SK-N-SH (cell line): ENCODE measurements at regions not wholly inside any gene's neighbourhood (a gene's known extent, or its start where the extent isn't known, plus 50 kb on each side); places are given as distances from the start of the nearest gene placed in this dataset.

Experiments used
- CTCF ChIA-PET: fragments of 300-600, 350-600 bp; formaldehyde crosslinking; extraction: SDS; loops from one replicate; lab custom pipeline; 2021; lab: Yijun Ruan, JAX
- POLR2A ChIA-PET: fragments of 350-600 bp; sonication (Branson Sonifier 250); formaldehyde crosslinking; extraction: SDS; loops from one replicate; lab custom pipeline; 2020; ENCODE audit warnings: antibody characterized with exemption, inconsistent platforms; lab: Yijun Ruan, JAX
- DNase-seq: peaks from one replicate; pipeline ENCODE4 v3.0.0; 2012
- H2AFZ ChIP-seq: fragments of 200-600 bp; sonication (generic); 2 replicates; pipeline ENCODE4 v1.8.1; 2016; ENCODE audit warnings: antibody characterized with exemption, mild to moderate bottlenecking, low read depth
- H3F3A ChIP-seq: fragments of 200-600 bp; sonication (generic); replicated peaks from 2 replicates; pipeline ENCODE3; 2016; ENCODE audit warnings: antibody characterized with exemption, mild to moderate bottlenecking; ENCODE audit not compliant: insufficient read depth
- H3K27ac ChIP-seq, 2 experiments: fragments of 200-500 bp in 1 of 2; fragments of 200-600 bp in 1 of 2; sonication (Bioruptor generic) in 1 of 2; sonication (generic), shearing (Covaris generic) in 1 of 2; 2 replicates each; pipeline versions ENCODE4 v1.5.1 to v1.6.1; 2014 to 2016; ENCODE audit warnings: low read depth in 2 of 2, inconsistent platforms in 1 of 2, low read length in 1 of 2, mild to moderate bottlenecking in 1 of 2, mixed read lengths in 1 of 2
- H3K27me3 ChIP-seq: fragments of 200-600 bp; sonication (generic), shearing (Covaris generic); 2 replicates; pipeline ENCODE4 v1.6.1; 2016; ENCODE audit warnings: mixed run types; ENCODE audit not compliant: insufficient read depth
- H3K36me3 ChIP-seq, 2 experiments: fragments of 200-500 bp in 1 of 2; fragments of 200-600 bp in 1 of 2; sonication (Bioruptor generic) in 1 of 2; sonication (generic) in 1 of 2; replicated peaks in 1 of 2; 2 replicates each; pipeline versions ENCODE3 to v1.5.1; 2014 to 2016; ENCODE audit warnings: low read length in 1 of 2, mild to moderate bottlenecking in 1 of 2; ENCODE audit not compliant: insufficient read depth in 2 of 2, control insufficient read depth in 1 of 2
- H3K4me1 ChIP-seq, 2 experiments: fragments of 200-500 bp in 1 of 2; fragments of 200-600 bp in 1 of 2; sonication (Bioruptor generic) in 1 of 2; sonication (generic), shearing (Covaris generic) in 1 of 2; 2 replicates each; pipeline versions ENCODE4 v1.5.1 to v1.6.1; 2014 to 2016; ENCODE audit warnings: low read depth in 1 of 2, low read length in 1 of 2, mixed run types in 1 of 2; ENCODE audit not compliant: insufficient read depth in 2 of 2, control insufficient read depth in 1 of 2
- H3K4me2 ChIP-seq: fragments of 200-600 bp; sonication (generic), shearing (Covaris generic); 2 replicates; pipeline ENCODE4 v1.6.1; 2017; ENCODE audit warnings: mixed run types
- H3K4me3 ChIP-seq, 2 experiments: fragments of 200-500 bp in 1 of 2; fragments of 200-600 bp in 1 of 2; sonication (Bioruptor generic) in 1 of 2; sonication (generic), shearing (Covaris generic) in 1 of 2; 2 replicates each; pipeline versions ENCODE4 v1.5.1 to v1.8.1; 2014 to 2016; ENCODE audit warnings: low read depth in 2 of 2, inconsistent platforms in 1 of 2, low read length in 1 of 2, mild to moderate bottlenecking in 1 of 2, mixed read lengths in 1 of 2, moderate library complexity in 1 of 2
- H3K79me2 ChIP-seq: fragments of 200-600 bp; sonication (generic); 2 replicates; pipeline ENCODE4 v1.8.1; 2017; ENCODE audit warnings: mild to moderate bottlenecking; ENCODE audit not compliant: insufficient read depth
- H3K9ac ChIP-seq: fragments of 200-600 bp; sonication (generic); 2 replicates; pipeline ENCODE4 v1.6.1; 2017; ENCODE audit warnings: mixed run types
- H3K9me2 ChIP-seq: fragments of 200-600 bp; sonication (generic); 2 replicates; pipeline ENCODE4 v1.6.1; 2017; ENCODE audit warnings: mixed run types
- H3K9me3 ChIP-seq: fragments of 200-600 bp; sonication (generic); 2 replicates; pipeline ENCODE4 v1.6.1; 2017; ENCODE audit warnings: mixed run types, mild to moderate bottlenecking, moderate library complexity
- H4K20me1 ChIP-seq: fragments of 200-600 bp; sonication (generic); 2 replicates; pipeline ENCODE4 v1.6.1; 2017; ENCODE audit warnings: mild to moderate bottlenecking, mixed run types; ENCODE audit not compliant: insufficient read depth
- CTCF ChIP-seq: fragments of 200-600 bp; sonication (generic); IDR thresholded peaks from 2 replicates; pipeline ENCODE4 v1.6.1; 2017; ENCODE audit warnings: antibody characterized with exemption, mild to moderate bottlenecking, moderate library complexity
- EP300 ChIP-seq, 2 experiments: IDR thresholded peaks; 2 replicates each; pipeline versions ENCODE4 v1.4.0 to v1.6.1; 2012; ENCODE audit warnings: borderline replicate concordance in 1 of 2, low read depth in 1 of 2, low read length in 1 of 2
- EZH2phosphoT487 ChIP-seq: fragments of 200-600 bp; sonication (generic); IDR thresholded peaks from 2 replicates; pipeline ENCODE4 v1.6.1; 2017; ENCODE audit warnings: low read depth, mixed run types, mild to moderate bottlenecking, antibody characterized with exemption, moderate library complexity, borderline replicate concordance
- GABPA ChIP-seq: IDR thresholded peaks from 2 replicates; pipeline ENCODE4 v1.4.0; 2012; ENCODE audit warnings: low read depth, mild to moderate bottlenecking
- JUND ChIP-seq: IDR thresholded peaks from 2 replicates; pipeline ENCODE4 v1.4.0; 2012
- MEF2A ChIP-seq: IDR thresholded peaks from 2 replicates; pipeline ENCODE4 v1.4.0; 2012; ENCODE audit warnings: low read depth, borderline replicate concordance
- POLR2AphosphoS5 ChIP-seq: IDR thresholded peaks from 2 replicates; pipeline ENCODE4 v1.6.1; 2012; ENCODE audit warnings: low read depth, low read length
- RAD21 ChIP-seq: IDR thresholded peaks from 2 replicates; pipeline ENCODE4 v1.6.1; 2012; ENCODE audit warnings: mild to moderate bottlenecking, low read length
- RXRA ChIP-seq: IDR thresholded peaks from 2 replicates; pipeline ENCODE4 v1.4.0; 2012; ENCODE audit warnings: low read depth, mild to moderate bottlenecking, borderline replicate concordance
- SIN3A ChIP-seq: IDR thresholded peaks from 2 replicates; pipeline ENCODE4 v1.6.1; 2012; ENCODE audit warnings: low read depth, mild to moderate bottlenecking, low read length, moderate library complexity, borderline replicate concordance
- SMC3 ChIP-seq: IDR thresholded peaks from 2 replicates; pipeline ENCODE4 v1.6.1; 2012; ENCODE audit warnings: low read depth, low read length, improper control_type of control experiment
- USF1 ChIP-seq: IDR thresholded peaks from 2 replicates; pipeline ENCODE4 v1.4.0; 2012; ENCODE audit warnings: low read depth, borderline replicate concordance
- USF2 ChIP-seq: fragments of 150-350 bp; IDR thresholded peaks from 2 replicates; pipeline ENCODE4 v1.6.1; 2017; ENCODE audit warnings: antibody characterized with exemption, low read length, low read depth, borderline replicate concordance
- YY1 ChIP-seq: IDR thresholded peaks from 2 replicates; pipeline ENCODE4 v1.4.0; 2012; ENCODE audit warnings: low read depth, mild to moderate bottlenecking
- ZBTB33 ChIP-seq: IDR thresholded peaks from 2 replicates; pipeline ENCODE4 v1.4.0; 2012; ENCODE audit warnings: low read depth, borderline replicate concordance
- WGBS: methylation state at CpG from one replicate; pipeline ENCODE4 v1.1.6; 2017; ENCODE audit warnings: low lambda C conversion rate; 5-methylcytosine and 5-hydroxymethylcytosine counted together

- Histone ChIP-seq H3F3A (no peaks in the 10 kb centered on the region), H3K4me3 (no peak overlapping the region), H4K20me1 (no peaks in the 10 kb centered on the region), H3K27me3 (no peaks in the 10 kb centered on the region), H3K27ac (no peak overlapping the region), H2AFZ (no peak overlapping the region), H3K9me3 (no peaks in the 10 kb centered on the region), H3K36me3 (no peaks in the 10 kb centered on the region), H3K4me2 (no peak overlapping the region), H3K4me1 (no peaks in the 10 kb centered on the region), H3K9ac (no peak overlapping the region), H3K9me2 (no peaks in the 10 kb centered on the region), H3K79me2 (no peaks in the 10 kb centered on the region)
- peak; percentile 30 for DNase-seq
- POLR2A ChIA-PET: no interaction called here
- no peak for TF ChIP-seq USF2
- TF ChIP-seq GABPA: no peak
- peak; percentile 11; the same call in 1 of the 2 replicates for TF ChIP-seq SMC3
- TF ChIP-seq JUND: no peak
- no peak for TF ChIP-seq RXRA
- TF ChIP-seq RAD21: peak; percentile 37; the same call in 1 of the 2 replicates
- peak; percentile 23; the same call in 1 of the 2 replicates for TF ChIP-seq CTCF
- TF ChIP-seq MEF2A: no peak
- TF ChIP-seq ZBTB33: no peak
- 27% methylated on average over 5 of the region's 5 CpGs for WGBS
- CTCF ChIA-PET: interaction anchor here (1.0 to 1.4 kb wide), 5 partner anchors 8 to 67 kb away, joined by 3 to 6 read pairs (median 4); no protein-coding TSS in a partner anchor
Measured at GRCh38 chr16:9225527-9226316, 134.3 kb downstream of the HAPSTR1 start.

GRCh38 chr16:9226924-9227323, 135.5 kb downstream of the HAPSTR1 start:
- no peak overlapping the region for H2AFZ ChIP-seq
- no peaks in the 10 kb centered on the region for H3K27me3 ChIP-seq
- CTCF ChIA-PET: interaction anchor here (1.1 to 1.4 kb wide), 3 partner anchors 31 to 68 kb away, joined by 3 to 6 read pairs (median 4); no protein-coding TSS in a partner anchor
- H3K9me2 ChIP-seq: no peaks in the 10 kb centered on the region
- no peak for DNase-seq
- no peak overlapping the region for H3K4me2 ChIP-seq
- H3K27ac ChIP-seq: no peak overlapping the region
- no peaks in the 10 kb centered on the region for H3K9me3 ChIP-seq
- no peaks in the 10 kb centered on the region for H4K20me1 ChIP-seq
- H3F3A ChIP-seq: no peaks in the 10 kb centered on the region
- no peak for TF ChIP-seq EZH2phosphoT487
- TF ChIP-seq SIN3A: no peak
- TF ChIP-seq YY1: no peak
- TF ChIP-seq EP300 (IDR thresholded peaks at IDR 0.05; ENCODE audit: borderline replicate concordance in 1 of 2, low read depth in 1 of 2, low read length in 1 of 2): no peak
- no peak for TF ChIP-seq CTCF
- no peak for TF ChIP-seq USF1
- no peak for TF ChIP-seq POLR2AphosphoS5
- TF ChIP-seq USF2: no peak
- TF ChIP-seq RXRA: no peak
- POLR2A ChIA-PET: no interaction called here
- H3K79me2 ChIP-seq: no peaks in the 10 kb centered on the region
- no peak overlapping the region for H3K9ac ChIP-seq
- 25% methylated on average over 7 of the region's 7 CpGs for WGBS
- H3K36me3 ChIP-seq: no peaks in the 10 kb centered on the region
- H3K4me1 ChIP-seq: no peaks in the 10 kb centered on the region
- no peak overlapping the region for H3K4me3 ChIP-seq
